ENCODE measurements at regions not wholly inside any gene's neighbourhood (a gene's known extent, or its start where the extent isn't known, plus 50 kb on each side); places are given as distances from the start of the nearest gene placed in this dataset.

DNA sequence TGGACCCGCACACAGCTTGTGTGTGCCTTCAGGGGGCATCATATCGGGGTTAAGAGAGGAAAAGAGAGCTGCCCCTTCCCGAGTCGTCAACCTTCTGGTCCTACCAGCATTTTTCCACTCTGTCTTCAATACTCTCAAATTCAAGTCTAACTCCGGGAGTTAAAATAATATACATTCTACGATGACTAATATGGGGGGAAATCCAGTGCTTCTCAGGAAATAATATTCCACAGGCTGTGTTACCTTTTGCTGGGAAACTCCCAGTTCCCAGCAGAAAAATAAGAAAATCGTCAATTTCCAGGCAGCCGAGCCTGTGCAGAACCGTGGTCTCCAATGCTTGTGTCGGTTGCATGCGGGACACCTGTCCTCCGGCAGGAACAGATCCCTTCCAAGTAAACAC, 105.0 kb upstream of the FOXF1 start:
- ATAC-seq (no peak), DNase-seq (no peak)

DNA sequence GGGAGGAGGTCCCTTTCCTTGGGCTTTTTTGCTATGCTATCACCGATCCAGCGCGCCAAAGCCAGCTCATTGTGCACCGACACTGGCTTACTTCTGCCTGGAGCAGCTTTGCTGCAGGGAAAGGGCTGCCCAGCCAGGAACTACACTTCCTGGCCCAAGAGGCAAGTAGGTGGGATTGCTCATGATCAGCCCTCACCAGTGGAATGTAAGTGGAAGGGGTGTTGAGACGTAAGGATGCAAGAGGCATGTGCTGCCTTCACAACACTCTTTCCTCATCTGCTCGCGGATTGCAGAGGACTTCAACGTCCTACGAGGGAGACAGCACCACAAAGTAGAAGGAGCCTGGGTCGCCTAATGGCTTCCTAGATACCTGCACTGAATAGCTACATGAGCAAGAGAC, 104.3 kb upstream of the FOXF1 start:
- ATAC-seq = no peak
- no peak for DNase-seq

DNA sequence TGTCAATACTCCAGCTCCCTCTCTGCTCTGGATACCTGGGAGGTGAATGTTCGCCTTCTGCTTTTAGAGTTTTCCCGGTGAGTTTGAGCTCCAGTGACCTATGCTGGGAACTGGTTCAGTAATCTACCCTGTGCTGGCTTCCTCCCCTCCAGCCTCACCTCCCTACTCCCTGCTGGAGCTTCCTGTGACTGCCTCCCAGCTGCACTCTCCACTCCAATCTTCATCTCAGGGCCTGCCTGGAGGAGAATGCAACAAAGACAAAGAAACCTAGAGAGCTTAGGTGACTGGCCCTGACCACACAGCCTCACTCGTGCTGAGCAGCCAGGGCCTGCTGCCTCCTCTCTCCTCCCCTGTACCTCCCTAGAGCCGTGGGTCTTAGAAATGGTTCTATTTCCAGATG, 101.6 kb upstream of the FOXF1 start:
- no peak for DNase-seq
- ATAC-seq = no peak

DNA sequence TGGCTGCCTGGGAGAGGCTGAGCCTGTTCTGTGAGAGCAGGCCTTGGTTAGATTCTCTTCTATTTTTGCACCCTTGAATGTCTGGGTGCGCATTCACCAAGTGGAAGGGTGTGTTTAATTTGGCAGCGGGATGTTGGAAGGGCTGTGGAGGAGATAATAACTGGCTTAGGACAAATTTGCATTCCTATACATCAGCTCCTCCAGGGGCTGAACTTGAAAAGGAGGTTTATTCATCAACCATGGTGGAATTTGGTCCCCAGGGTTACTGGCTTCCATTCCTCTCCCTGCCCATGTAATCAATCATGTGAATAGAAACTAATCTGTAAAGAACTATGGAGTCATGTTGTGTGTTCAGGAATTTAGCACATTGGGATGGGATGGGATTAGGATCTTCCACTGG, 100.2 kb upstream of the FOXF1 start:
- ATAC-seq (no peak), DNase-seq (no peak)

DNA sequence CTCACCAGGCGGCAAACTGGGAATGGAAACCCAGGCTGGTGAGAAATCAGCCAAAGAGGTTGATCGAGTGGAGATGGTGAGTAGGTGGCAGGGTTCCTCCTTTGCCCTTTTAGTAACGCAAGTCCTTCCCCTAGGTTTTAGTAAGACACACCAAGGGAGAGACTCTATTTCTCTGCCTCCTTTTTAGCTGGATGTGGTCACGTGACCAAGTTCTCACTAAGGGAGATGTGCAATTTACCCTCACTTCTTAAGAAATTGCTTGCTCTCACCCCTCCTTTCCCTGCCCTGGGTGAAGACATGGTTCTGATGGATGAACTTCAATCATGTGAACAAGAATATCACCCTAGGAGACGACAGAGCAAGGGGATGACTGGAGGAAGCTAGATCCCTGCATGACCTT, 99.8 kb upstream of the FOXF1 start:
- DNase-seq (no peak), ATAC-seq (no peak)

DNA sequence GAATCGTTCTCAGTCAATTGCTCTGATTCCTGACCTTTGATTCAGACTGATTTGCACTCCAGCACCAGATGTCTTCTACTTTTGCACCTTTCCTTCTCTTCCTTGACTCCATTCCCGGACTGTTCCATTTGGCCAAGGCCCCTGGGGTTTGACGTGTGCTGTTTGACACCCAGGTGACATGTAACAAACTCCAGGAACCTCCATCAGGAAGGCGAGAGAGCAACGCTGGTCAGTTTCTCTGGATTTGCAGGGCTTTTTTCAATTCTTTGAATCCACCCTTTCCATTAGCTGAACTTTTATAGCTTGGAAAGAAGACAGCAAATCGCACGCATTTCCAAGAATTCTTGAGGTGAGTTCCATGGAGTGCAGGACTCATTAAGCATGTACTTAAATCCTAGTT, 98.4 kb upstream of the FOXF1 start:
- DNase-seq = no peak
- no peak for ATAC-seq

DNA sequence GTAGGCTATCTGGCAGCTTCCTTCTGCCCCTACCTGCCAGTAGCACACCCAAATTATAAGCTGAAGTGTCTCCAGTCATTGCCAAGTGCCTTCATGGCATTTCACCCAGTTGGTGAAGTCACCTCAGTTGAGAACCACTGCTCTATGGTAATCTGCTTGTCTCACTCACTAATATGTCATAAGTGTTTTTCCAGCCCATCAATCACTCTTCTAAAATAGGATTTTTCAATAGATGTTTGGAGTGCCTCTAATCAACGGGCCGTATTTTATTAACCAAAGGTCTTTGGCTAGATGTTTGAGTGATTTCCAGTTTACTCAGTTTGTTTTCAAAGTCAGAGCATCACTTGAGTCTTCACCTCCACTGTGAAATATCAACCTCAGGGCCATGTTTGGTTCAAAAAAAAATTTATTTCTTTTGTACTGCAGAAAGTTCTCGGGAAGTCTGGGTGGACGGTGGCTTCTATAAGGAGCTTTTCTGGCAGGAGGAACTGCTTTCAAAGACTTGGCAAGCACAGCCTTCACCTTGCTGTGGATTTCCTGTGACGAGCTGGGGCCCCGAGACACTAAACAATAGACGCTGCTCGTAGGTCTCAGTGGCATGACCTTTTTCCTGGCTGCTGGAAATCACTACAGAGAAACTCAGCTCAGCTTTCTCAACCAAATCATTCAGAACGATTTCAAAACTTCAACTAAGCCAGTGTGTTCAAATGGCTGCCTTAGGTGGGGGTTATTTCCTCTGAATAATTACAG, 95.2 kb upstream of the FOXF1 start:
- DNase-seq (no peak), ATAC-seq (no peak)

DNA sequence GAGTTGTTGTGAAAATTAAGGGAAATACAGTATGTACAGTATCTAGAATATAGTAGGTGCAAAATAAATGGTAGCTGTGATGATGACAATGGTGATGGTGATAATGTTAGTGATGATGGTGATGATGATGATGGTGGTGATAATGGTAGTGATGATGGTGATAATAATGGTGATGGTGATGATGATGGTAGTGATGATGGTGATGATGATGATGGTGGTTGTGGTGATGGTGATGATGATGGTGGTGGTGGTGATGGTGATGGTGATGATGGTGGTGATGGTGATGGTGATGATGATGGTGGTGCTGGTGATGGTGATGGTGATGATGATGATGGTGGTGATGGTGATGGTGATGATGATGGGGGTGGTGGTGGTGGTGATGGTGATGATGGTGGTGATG, 91.3 kb upstream of the FOXF1 start:
- DNase-seq (no peak), ATAC-seq (no peak)

DNA sequence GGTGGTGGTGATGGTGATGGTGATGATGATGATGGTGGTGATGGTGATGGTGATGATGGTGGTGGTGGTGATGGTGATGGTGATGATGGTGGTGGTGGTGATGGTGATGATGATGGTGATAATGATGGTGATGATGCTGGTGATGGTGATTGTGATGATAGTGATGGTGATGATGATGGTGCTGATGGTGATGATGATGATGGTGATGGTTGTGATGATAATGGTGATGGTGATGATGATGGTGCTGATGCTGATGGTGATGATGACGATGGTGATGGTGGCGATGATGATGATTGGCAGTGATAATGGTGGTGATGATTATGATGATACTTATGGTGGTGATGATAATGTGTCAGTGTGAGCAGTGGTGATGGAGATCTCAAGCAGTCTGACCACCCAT, 90.8 kb upstream of the FOXF1 start:
- DNase-seq (no peak), ATAC-seq (no peak)

DNA sequence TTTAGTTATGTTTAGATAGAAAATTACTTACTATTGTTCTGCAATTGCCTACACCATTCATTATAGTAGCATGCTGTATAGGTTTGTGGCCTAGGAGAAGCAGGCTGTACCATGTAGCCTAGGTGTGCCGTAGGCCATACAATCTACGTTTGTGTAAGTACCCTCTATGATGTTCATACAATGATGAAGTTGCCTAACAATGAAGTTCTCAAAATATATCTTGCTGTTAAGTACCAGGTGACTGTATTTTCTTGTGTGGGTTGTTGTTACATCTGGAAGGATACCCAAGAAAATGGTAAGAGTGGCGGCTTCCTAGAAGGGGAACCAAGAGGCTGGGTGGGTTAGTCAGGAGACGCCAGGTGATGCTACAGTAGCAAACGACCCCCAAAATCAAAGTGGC, 88.3 kb upstream of the FOXF1 start:
- ATAC-seq = no peak
- no peak for DNase-seq

DNA sequence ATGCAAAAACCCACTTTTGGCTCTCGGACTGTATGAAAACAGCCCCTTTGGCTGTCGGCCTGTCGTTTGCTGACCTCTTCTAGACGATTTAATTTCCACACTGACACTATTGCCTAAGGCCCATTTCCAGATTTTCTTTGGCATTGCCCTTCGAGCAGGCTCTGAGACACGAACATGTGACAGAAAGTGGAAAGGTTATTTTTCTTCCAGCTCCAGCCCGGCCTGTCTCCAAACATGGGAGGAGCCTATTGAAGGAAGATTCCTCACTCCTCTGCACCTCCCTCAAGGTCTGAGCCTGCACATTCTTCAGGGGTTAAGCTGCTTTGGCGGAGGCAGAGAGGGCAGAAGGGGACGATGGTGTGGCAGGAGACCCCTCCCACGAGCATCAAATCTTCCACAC, 85.9 kb upstream of the FOXF1 start:
- no peak for DNase-seq

DNA sequence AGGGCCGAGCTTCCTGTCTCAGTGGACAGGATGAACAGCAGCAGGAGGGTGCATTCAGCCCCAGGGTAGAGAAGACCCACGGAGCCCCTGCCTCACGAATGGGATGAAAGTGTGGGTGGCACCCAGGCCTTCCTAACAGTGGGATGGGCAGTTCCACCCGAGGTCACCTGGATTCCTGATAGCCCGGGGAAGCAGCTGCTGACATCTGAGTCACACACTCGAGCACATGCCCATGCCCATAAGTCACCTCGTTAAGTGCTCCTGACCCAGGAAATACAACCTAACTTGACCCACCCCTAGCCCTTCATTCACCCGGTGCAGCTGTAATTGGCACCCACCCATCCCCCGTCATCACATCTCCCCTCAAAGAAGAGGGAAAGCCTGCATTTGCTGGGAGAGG, 85.3 kb upstream of the FOXF1 start:
- ATAC-seq = no peak
- DNase-seq = no peak

More for the DNA sequence above, 85.9 kb upstream of the FOXF1 start:
- ATAC-seq = no peak

DNA sequence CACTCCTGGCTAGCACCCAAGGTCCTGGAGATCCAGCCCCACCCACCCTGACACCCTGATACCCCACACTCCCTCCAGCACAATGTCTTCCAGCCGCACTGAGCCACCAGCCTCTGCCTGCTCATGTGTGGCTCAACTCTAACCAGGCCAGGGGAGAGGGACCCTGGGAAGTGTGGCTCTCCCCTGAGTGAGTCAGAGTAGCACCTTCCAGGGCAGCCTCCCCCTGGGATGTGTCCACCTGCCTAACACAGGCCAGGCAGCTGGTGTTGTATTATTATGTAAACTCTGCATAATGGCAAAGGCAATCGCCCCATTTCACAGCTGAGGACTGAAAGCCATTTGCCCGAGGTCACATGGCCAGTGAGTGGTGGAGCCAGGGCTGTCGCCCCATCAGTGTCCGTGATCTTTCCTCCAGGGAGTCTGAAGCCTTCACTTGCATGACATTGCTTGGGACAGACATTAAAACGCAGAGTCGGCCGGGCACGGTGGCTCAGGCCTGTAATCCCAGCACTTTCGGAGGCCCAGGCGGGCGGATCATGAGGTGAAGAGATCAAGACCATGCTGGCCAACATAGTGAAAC, 84.2 kb upstream of the FOXF1 start:
- ATAC-seq (no peak), DNase-seq (no peak)

DNA sequence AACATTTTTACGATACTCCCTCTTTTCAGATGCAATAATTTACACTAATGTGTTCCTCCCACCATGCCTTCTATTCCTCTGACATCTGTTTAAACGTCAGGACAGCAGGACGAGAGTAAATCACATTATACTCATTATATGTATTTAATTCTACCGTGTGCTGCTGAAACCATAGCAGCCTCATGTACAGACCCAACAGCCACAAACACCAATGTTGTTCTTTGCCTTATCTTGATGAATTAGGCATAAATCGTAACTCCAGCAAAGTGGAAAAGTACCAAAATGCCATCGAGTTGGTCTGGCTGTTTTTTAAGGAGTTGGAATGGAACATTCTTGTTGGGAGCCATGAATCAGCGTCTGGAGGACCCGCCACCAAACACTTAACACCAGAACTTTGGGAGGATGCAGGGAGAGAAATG, 82.9 kb upstream of the FOXF1 start:
- no peak for DNase-seq
- no peak for ATAC-seq

DNA sequence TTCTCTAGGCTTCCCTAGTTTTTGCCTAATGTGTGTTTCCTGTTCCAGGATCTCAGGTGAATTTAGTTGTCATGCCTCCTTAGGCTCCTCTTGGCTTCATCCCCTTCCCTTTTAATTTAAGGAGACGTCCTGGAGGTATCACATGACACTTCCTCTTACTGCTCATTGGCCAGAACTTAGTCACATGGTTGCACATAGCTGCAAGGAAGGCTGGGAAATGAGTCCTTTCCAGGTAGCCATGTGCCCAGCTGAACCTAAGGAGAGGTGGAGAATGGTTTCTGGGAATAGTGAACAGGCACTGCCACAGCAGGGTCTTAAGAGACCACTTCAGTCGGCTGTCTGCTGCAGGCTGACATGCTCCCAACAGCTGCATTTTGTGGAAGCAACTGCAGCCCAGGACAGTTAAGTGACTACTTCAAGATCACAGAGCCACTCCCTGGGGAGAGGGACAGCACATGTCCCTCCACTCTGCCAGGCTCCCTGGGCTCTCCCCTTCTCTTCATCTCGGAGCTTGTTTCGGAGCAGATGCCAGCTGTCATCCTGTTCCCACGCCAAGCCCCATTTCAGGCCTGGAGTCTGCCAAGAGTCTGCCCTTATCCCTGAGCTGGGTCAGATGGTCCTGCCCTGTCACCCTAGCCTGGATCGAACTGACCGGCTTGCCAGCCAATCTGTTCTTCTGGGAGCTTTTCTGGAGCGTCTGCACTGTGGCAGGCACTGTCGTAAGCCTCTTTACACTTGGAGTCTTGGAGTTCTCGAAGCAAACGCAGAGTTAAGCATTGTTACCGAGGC, 81.4 kb upstream of the FOXF1 start:
- ATAC-seq = no peak
- no peak for DNase-seq

DNA sequence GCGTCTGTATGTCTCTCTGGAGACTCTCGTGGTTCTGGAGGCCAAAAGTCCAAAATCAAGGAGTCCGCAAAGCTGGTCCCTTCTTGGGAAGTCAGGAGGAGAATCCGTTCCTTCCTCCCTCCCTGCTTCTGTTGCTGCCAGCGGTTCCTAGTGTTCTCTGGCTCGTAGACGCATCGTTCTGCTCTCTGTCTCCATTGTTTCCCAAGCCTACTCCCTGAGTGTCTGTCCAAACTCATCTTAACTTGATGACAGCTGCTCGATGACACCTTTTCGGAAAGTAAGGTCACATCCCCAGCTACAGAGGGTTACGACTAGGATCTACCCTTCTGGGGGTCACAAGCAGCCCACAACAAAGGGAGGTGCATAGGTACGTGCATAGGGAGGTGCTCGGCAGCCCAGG, 80.7 kb upstream of the FOXF1 start:
- DNase-seq = no peak
- no peak for ATAC-seq

DNA sequence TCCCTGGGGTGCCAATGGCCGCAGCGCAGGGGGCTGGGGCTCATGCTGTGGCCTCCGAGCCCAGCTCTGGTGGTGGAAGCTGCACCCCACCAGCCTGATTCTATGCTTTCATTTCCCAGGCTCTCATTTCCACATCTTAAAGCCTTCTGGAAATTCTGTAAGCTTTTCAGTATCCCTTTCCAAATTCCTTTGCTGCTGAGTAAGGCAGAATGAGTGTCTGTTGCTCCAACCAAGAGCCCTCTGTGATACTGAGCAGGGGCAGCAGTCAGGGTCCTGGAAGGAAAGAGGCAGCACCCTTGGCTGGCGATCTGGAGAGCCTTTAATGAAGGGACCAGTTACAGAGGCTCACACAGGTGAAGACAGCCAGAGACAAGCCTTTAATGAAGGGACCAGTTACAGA, 79.5 kb upstream of the FOXF1 start:
- ATAC-seq (no peak), DNase-seq (no peak)

DNA sequence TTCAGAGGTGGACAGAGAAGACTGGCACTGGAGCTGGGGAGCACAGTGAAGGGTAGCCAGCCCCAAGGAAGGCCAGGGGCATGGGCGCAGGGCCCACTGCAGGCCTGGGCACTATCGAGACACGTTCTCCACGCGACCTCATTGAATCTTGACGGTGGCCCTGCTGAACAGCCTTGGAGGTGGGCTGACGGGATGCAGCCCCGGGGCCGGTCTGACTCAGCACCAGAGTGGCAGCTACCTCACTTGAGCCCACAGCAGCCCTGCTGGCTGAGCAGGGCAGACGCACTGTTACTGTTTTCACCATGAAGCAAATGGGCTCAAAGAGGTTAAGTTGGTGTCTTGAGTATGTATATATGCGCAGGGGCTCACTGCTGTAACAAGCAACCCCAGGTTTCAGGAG, 78.8 kb upstream of the FOXF1 start:
- ATAC-seq (no peak), DNase-seq (no peak)

DNA sequence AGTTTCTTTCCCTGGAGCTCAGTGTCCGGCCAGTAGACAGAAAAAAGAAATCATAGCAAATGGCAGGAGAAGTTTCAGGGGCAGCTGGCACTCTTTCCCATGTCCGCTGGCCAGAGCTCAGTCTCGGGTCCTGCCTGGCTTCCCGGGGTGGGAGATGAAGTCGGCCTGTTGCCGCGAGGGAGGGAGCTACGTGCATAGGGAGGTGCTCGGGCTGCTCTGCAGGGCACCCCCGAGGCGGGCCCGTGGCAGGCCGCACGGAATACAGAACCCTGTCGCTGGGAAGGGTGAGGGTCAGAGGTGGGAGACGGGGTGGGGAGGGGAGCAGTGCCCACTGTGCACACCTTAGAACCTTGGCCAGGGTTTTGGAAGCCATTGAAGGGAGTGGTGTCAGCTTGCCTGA, 78.3 kb upstream of the FOXF1 start:
- no peak for DNase-seq
- peak; percentile 46 for ATAC-seq

DNA sequence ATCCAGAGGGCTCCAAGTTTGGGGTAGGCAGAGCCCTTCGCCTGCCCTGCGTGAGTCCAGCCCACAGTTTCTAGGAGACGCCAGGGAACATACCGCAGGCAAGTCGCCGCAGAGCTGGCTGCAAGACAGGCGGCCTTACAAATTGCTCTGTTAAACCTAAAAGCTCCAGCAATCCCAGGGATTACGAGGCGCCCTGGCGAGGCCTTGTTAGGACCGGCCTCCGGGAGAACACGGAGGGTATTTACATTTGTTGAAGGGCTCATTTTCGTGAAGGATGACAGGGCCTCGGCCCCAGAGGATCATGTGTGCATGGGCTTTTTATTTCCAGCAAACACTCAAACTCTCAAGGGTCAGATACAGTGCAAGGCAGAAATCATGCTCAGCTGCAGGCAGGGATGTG, 77.6 kb upstream of the FOXF1 start:
- no peak for DNase-seq
- ATAC-seq = no peak

DNA sequence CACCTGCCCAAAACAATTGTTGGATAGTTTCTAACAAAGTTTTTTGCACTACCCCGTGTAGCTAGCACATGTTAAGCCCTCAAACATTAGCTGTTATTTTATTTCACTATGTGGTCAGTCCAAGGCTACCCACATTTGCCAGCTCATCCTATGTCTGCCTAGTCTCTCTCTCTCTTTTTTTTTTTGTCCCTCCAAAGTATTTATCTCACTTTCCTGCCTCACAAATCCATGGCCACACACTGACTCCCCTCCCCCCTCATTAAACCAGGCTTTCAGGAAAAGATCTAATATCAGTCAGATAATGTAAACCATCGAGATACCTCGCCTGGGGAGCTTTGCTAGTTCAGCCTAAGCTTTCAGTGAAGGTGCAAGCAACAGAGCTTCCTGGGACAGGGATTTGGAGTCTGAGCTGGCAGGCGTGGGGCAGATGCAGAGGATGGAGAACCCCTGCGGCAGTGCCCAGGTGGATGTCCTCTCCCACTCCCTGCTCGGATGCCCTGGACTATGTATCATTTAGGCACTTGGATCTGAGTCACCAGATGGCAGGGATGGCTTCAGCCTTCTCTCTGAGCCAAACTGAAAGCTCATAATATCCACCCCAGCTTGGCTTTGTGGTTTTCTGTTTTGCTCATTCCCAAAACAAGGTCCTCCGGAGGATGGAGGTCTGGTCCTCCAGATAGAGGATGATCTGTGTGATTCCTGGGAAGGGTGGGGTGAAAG, 73.7 kb upstream of the FOXF1 start:
- ATAC-seq (no peak), DNase-seq (no peak)

DNA sequence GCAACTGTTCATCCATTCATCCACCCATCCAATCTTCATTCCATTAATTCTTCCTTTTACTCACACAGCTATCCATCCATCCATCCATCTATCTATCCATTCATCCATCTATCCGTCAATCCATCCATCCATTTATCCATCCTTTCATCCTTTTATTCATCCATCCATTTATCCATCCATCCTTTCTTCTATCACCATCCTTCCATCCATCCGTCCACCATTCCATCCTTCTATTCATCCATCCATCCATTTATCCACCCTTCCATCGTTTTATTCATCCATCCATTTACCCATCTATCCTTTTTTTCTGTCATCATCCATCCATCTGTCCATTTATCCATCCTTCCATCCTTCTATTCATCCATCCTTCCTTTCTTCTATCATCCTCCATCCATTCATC, 73.0 kb upstream of the FOXF1 start:
- ATAC-seq (no peak), DNase-seq (no peak)

DNA sequence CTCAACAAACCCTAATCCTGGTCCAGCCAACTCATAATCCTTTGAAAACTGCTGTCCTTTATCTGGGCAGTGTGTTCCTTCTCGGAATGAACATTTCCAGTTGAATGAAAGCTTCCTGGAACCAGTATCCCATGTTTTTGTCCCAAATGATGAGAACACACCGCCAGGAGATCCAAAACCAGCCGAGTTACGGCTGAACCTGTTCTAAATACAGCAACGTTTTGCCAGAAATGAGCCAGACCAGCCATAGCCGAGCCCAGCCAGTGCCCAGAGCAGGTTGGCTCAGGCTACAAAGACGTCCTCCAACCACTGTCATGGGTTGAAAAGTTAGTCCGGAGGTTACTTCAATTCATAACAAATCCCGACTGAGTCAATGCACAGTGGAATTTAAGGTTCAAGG, 67.6 kb upstream of the FOXF1 start:
- ATAC-seq (no peak), DNase-seq (no peak)
